IPS-NIHi7 (cell line): ENCODE measurements at regions not wholly inside any gene's neighbourhood (a gene's known extent, or its start where the extent isn't known, plus 50 kb on each side); places are given as distances from the start of the nearest gene placed in this dataset.

Source experiments
- DNase-seq: peaks from one replicate; pipeline ENCODE4 v3.0.0; 2012; ENCODE audit warnings: mixed read lengths; ENCODE audit errors: extremely low spot score

DNA sequence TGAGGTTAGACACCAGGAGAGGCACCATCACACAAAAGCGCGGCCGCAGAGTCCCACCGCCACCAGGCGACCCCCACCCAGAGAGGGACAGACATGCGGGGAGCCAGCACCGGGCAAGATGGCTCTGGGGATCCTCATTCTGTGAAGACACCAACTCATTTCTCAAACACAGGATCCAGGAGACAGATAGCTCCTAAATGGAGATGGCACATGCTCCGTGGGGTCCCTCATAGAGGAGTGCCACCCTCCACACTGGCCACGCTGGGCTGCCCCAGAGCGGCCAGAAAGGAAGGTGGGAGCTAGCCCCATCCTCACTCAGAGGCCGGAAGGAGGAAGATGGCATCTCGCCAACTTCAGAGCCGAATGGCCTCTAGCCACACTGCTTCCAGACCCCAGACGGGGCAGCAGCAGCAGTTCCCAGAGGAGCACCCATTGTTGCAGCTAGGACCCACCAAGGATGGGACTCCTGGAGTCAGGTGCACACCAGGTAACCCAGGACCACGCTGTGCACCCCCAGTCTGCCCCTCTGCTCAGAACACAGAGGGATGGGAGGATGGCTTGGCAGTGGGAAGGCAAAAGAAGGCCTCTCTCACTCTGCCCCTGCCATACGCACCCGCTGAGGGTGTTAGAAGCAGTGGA, 78.6 kb downstream of the ZIC5 start:
- DNase-seq = no peak

DNA sequence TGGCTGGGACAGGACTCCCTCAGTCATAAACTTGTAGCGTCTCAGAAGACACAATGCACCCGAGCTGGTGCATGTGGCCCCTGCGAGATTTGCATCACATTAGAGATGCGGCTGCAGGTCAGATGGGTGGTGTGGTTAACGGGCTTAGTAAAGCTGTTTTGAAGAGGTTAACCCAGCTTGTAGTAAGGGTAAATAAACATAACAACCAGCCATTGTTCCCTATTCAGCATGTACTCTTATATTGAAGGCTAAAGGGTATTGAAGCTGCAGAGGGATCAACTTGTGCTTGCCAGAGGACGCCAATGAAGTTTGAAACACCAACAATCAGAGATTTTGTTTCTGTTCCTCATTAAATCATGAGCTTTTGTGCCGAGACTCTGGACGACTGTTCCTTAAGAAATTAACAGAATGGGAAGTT, 79.4 kb downstream of the ZIC5 start:
- DNase-seq = peak; percentile 64

- DNase-seq = no peak
Measured at GRCh38 chr13:99886706-99887105, 84.9 kb downstream of the ZIC5 start.

DNA sequence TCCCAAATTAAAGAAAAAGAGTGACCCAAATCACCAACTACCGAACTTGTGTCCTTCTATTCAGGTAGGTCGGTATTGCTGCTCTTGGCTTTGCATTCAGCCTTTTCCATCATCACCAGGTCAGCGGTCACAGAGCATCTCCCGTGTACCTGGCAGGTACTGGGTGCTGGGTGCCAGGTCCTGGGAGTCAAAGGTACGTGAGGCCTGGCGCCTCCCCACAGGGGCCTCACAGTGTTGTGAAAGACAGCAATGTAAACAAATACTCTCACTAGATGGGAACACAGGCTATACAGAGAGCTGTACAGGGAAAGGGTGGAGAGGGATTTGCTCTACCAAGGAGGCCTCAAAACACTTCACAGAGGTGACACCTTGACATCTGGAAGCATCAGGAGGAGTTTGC, 86.7 kb downstream of the ZIC5 start:
- DNase-seq = no peak

DNA sequence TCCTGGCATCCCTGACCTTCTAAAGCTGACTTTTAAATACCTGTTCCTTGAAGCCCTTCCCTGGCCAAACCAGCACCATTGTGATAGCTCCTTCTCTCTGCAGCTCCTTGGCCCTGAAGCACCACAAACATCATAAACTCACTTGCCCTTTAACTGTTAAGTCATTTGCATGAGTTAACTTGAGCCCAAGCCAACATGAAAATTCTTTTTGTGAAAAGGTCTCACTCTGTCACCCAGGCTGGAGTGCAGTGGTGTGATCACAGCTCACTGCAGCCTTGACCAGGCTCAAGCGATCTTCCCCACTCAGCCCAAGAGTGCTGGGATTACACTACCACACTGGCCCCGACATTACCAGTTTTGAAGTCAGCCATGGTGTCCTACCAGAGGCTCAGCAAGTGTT, 87.8 kb downstream of the ZIC5 start:
- no peak for DNase-seq

GRCh38 chr13:99878921-99879610, 92.5 kb downstream of the ZIC5 start:
- DNase-seq = no peak

- no peak for DNase-seq
Measured at GRCh38 chr13:99876651-99877050, 94.9 kb downstream of the ZIC5 start.

DNA sequence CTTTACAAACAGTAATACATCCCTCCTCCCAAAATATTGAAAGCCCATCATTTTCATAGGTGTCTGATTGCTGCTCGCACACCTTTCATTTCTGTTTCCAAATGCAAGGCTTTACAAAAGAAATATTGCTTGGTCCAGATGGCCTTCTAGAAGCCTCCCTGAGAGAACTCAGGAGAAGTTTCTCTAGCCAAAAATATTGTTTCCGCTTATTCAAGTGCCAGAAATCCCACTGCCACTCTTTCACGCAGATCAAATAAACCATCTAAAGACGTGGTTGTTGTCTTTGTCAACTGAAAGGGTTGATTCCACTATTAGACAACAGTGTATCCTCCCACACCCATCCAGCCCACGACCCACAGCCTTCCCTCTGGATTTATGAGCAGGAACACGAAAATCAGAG, 96.2 kb downstream of the ZIC5 start:
- DNase-seq = no peak

DNA sequence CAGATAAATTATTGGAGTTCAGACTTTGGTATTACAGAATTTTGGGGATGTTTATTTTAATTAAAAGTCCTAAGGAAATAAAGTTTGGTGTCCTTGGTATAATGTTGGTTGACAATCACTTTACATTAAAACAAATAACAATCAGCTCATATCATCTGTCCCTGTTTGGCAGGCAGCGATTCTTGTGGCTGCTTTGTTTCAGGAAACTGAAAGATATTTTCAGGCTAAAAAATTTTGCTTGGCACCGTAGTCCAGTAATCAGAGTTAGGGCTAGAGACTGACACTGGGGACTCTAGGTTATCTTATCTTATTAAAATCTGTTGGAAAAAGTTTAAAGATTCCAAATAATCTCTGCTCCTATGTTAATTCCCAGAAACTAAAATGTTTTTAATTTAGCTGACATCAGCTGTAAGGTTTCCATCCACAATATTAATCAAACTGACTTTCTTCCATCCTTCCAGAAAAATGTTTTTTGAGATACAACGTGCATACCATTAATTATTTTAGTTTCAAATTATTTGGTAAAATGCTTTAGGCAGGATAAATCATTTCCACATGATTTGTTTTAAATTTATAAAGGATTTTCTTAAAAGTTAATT, 97.6 kb downstream of the ZIC5 start:
- no peak for DNase-seq

GRCh38 chr13:99873141-99873540, 98.4 kb downstream of the ZIC5 start:
- DNase-seq = no peak

DNA sequence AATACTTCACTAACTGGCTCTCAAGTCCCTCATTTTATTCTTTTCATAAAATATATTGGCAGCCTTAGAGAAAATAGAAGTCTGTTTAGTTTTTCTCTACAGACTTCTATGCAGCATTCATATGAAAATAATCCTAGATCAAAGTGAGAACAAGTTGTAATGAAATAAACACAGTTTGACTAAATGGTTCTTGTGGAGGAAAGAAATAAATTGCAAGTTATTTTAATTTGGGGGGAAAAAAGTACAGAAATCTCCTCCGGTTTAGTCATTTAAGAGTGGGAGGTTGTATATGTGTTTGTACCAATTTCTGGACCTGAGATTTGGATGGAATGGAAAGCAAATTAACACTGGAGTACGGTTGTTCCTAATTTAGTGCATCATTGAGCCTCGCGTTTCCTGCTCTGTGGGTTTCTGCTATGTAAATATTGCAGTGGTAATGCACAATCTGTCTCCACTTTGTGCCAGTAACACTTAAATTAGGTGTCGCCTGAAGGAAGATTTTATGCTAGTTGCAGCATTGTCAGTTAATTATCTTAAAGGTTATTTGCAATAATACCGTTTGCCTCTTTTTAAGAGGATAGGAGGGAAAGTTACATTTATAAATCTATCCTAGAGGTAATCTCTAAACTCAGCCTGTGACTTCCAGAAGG, 100.2 kb downstream of the ZIC5 start:
- DNase-seq = no peak

DNA sequence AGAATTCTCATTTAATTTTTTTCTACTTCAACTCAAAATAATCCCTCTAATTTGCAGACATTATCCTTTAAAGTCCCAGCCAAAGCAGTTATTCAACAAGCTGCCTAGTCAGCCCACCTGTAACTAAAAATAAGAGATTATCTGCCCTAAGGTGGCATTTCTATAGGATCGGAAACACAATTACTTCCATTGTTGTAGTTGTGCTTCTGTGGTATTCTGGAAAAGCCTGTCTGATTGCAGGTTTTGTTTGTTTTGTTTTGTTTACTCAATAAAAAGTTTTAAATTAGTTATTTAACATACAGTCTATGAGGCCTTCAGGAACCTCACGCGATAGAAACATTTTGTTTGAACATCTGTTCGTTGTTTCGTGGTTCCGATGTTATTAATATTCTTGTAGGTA, 101.0 kb downstream of the ZIC5 start:
- no peak for DNase-seq

DNA sequence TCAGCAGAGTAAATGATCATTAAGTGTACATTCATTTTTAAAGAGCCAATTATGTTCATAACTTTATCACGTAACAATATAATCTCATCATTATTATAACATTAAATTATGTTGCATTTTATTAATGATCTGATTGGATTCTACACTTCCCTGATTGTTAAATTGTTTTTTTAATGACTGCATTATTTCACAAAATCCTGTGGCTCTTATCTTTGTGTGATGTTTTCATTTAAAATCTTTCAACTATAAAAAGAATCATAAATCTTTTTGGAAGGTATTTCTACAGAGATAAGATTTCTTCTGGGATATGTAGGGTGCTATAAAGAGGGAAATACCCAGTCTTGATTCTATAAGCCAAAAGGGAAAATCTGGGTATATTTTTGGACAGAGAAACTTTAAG, 101.7 kb downstream of the ZIC5 start:
- no peak for DNase-seq

DNA sequence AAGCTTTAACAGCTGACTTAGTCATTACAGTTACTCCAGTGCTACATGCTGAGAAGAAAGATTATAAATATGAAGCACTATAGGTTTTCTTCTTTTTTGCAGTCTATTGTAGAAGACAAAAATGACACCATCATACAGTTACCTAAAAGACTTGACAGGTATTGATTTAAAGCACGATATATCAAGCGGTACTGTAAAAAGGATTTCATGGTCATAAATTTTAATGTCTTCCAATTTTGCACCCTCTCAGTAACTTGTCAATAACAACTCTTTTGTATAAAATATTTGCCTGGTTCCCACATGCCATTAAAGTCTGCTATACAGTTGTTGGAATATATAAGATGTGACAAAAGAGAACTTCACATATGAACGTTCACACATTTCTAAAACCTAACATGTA, 102.8 kb downstream of the ZIC5 start:
- DNase-seq = no peak

DNA sequence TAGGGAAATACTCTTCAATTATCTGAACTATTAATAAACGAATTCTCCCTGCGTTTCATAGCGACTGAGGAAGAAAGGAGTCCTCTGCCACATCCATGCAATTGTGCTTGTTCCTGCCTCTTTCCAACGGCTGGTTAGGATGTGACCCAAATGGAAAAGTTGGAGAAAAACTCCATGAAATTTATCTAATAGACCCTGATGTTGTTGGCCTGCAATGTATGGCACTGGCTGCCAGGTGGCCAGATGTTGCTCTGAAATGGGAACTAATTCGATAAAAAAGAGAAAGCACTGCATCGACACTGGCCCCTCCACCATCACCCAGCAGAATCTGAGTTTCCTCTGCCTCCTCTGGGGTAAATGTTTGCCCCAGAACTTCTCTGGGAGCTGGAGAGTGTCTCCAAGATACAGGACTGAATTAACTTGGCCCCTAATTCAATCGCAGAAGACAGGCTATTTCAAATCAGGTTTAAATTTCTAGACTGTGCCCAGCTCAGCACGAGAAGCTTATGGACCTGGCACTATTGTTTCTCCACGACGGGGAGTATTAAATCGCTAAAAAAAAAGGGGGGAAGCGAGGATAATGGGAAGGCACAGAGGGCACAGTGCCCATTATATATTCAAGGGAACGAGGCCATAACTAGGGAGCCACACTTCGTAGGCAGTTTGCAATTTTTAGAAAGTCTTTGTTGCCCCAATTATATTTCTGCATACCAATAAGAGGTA, 103.9 kb downstream of the ZIC5 start:
- no peak for DNase-seq

DNA sequence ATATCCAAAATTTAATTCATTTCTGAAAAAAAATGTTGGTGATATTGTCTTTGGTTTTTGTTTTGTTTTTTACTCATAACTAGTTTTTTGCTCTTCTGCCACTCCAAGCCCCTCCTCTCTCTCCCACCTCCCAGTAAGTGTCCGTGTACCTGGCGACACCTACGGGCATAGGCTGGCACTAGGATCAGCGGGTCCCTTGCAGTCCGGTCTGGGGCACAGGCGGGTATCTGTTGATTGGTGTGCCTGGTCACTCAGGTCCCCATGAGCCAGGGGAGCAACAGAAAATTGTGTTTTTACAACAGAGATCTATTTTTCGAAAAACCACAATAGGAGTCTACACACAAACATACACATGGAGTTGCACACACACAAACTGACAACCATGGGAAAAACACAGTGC, 104.8 kb downstream of the ZIC5 start:
- DNase-seq = no peak

DNA sequence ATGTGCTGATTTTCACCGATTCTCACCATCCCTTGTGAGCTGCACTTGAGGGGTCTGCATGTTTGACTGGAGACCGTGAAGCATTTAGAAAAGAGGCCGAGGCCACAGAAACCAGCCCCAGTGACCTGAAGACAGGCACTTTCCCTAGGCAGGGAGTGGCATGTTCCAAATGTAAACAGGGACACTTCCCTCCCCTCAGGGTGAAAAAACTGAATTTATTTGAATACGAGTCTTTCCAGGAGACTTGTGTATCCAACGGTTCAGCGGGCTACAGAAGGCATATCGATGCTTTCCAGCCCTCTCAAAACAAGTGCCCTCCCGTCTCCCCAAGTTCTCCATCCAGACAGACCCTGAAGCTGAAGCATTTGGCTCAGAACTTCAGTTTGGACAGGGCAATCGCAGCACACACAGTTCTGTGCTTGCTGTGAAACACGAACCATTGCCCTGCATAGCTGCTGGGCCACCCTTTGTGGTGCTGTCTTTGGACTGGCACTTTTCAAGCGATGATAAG, 106.1 kb downstream of the ZIC5 start:
- no peak for DNase-seq

- DNase-seq = no peak
Measured at GRCh38 chr13:99864627-99864990, 107.0 kb downstream of the ZIC5 start.

GRCh38 chr13:99863789-99864626, 107.6 kb downstream of the ZIC5 start:
- DNase-seq = no peak

- no peak for DNase-seq
Measured at GRCh38 chr13:99862244-99862643, 109.3 kb downstream of the ZIC5 start.

GRCh38 chr13:99861771-99862170, 109.8 kb downstream of the ZIC5 start:
- DNase-seq = no peak
